ENCODE measurements at regions not wholly inside any gene's neighbourhood (a gene's known extent, or its start where the extent isn't known, plus 50 kb on each side); places are given as distances from the start of the nearest gene placed in this dataset.

DNA sequence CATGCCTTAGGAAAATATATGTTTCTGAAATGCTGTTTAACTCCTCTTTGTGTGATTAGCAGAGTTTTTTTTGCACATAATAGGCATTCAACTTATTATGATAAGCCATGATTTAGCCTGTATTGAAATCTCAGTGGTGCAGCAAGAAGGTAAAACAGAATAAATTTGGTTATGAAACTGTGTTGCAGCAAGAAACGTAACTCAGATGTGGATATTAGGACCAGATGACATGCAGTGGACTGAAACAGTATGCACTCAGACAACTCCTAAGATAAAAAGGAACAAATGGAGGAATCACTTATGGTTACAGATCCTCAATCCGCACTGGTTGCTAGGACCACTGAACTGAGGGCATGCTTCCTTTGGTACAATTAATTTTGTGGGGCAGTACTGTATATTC, 254.2 kb upstream of the HSF2 start:
- TF ChIP-seq EGR1 (IDR thresholded peaks at IDR 0.05; ENCODE audit: low read depth in 2 of 2) (no peak), YY1 (IDR thresholded peaks at IDR 0.05) (no peak), RAD21 (IDR thresholded peaks at IDR 0.05) (no peak)
- TF ChIP-seq, protein P1, sequence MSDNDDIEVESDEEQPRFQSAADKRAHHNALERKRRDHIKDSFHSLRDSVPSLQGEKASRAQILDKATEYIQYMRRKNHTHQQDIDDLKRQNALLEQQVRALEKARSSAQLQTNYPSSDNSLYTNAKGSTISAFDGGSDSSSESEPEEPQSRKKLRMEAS (IDR thresholded peaks at IDR 0.05), result no peak
- TF ChIP-seq, protein P2, sequence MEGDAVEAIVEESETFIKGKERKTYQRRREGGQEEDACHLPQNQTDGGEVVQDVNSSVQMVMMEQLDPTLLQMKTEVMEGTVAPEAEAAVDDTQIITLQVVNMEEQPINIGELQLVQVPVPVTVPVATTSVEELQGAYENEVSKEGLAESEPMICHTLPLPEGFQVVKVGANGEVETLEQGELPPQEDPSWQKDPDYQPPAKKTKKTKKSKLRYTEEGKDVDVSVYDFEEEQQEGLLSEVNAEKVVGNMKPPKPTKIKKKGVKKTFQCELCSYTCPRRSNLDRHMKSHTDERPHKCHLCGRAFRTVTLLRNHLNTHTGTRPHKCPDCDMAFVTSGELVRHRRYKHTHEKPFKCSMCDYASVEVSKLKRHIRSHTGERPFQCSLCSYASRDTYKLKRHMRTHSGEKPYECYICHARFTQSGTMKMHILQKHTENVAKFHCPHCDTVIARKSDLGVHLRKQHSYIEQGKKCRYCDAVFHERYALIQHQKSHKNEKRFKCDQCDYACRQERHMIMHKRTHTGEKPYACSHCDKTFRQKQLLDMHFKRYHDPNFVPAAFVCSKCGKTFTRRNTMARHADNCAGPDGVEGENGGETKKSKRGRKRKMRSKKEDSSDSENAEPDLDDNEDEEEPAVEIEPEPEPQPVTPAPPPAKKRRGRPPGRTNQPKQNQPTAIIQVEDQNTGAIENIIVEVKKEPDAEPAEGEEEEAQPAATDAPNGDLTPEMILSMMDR (IDR thresholded peaks at IDR 0.05; ENCODE audit: low read depth, low read length, missing input control), result no peak

Data from liver (tissue), 3 donors.